GM06990 (cell line): ENCODE measurements at regions not wholly inside any gene's neighbourhood (a gene's known extent, or its start where the extent isn't known, plus 50 kb on each side); places are given as distances from the start of the nearest gene placed in this dataset.

Experiments
- DNase-seq: peaks from one replicate; pipeline ENCODE4 v3.0.0-alpha.2; 2011; ENCODE audit not compliant: insufficient read length; ENCODE audit errors: extremely low read depth
- H3K27me3 ChIP-seq: replicated peaks from 2 replicates; pipeline ENCODE4 v1.6.0; 2011; ENCODE audit warnings: low read length; ENCODE audit not compliant: control insufficient read depth, insufficient read depth
- H3K36me3 ChIP-seq: 2 replicates; pipeline ENCODE4 v1.5.1; 2011; ENCODE audit warnings: low read length; ENCODE audit not compliant: control insufficient read depth, insufficient read depth
- H3K4me3 ChIP-seq: replicated peaks from 2 replicates; pipeline ENCODE4 v1.5.1; 2011; ENCODE audit warnings: low read depth, mild to moderate bottlenecking, control low read depth, low read length
- TF ChIP-seq, protein P1 (sequence below): IDR thresholded peaks from 2 replicates; pipeline ENCODE4 v1.5.1; 2011; ENCODE audit warnings: low read length, control low read depth, mild to moderate bottlenecking, inconsistent platforms; ENCODE audit not compliant: insufficient read depth, poor library complexity, severe bottlenecking

DNA sequence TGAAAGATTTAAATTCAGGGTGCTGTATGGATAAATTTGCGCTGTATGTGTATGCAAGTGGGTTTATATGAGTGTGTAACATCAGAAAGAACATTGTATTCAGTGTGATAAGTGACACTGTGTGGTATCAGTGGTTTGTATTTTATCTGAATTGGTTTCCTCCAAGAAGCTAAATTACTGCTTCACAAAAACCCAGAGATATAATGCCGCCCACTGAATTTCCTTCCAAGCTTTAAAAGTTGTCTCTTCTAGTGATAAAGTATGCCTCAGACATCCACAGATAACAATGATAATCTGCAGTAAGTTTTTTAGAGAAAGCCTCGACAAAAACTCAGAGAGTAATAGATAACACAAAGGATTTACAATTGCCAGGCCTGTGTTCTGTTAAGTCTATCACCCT lies 710.6 kb upstream of the HS3ST1 start:
- no peak for DNase-seq
- no peaks in the 10 kb centered on the region for H3K27me3 ChIP-seq
- H3K36me3 ChIP-seq = no peaks in the 10 kb centered on the region
- TF ChIP-seq, protein P1, sequence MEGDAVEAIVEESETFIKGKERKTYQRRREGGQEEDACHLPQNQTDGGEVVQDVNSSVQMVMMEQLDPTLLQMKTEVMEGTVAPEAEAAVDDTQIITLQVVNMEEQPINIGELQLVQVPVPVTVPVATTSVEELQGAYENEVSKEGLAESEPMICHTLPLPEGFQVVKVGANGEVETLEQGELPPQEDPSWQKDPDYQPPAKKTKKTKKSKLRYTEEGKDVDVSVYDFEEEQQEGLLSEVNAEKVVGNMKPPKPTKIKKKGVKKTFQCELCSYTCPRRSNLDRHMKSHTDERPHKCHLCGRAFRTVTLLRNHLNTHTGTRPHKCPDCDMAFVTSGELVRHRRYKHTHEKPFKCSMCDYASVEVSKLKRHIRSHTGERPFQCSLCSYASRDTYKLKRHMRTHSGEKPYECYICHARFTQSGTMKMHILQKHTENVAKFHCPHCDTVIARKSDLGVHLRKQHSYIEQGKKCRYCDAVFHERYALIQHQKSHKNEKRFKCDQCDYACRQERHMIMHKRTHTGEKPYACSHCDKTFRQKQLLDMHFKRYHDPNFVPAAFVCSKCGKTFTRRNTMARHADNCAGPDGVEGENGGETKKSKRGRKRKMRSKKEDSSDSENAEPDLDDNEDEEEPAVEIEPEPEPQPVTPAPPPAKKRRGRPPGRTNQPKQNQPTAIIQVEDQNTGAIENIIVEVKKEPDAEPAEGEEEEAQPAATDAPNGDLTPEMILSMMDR = no peak
- H3K4me3 ChIP-seq = no peak overlapping the region

DNA sequence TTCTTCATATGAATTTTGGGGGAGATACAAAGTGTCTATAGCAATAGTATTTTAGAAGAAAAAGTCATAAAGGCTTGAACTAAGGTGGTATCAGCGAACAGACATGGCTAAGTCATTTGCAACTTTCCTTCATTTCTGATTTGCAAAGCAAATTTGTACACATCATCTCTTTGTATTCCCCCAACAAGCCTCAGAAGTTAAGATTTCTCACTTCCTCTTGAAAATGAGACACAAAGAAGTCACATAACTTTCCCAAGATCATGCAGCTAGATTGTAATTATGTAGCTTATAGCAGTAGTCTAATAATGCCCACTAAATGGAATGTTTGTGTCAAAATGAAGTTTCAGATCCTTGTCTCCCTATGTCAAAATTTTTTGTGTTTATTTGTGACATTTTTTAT lies 709.8 kb upstream of the HS3ST1 start:
- H3K27me3 ChIP-seq = no peaks in the 10 kb centered on the region
- DNase-seq = no peak
- no peak overlapping the region for H3K4me3 ChIP-seq
- H3K36me3 ChIP-seq = no peaks in the 10 kb centered on the region
- TF ChIP-seq, protein P1 = no peak

DNA sequence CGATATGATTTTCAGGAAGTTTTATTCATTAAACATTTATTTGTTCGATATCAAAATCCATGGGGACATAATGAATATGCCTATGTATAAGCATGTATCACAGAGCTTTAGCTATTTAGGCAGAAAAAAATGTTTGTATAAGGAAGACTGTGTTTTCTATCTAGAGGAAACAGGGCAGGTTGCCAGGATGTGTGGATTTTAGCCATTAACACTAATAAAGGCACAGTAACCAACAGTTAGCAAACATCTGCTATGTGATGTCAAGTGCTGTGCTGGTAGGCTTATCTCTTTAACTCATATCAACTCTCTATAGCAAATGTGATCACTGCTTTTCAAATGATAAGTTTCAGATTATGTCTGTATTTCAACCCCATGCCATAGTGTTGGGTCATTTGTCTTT lies 708.9 kb upstream of the HS3ST1 start:
- Histone ChIP-seq H3K27me3 (no peaks in the 10 kb centered on the region), H3K36me3 (no peaks in the 10 kb centered on the region), H3K4me3 (no peak overlapping the region)
- TF ChIP-seq, protein P1 = no peak
- DNase-seq = no peak

DNA sequence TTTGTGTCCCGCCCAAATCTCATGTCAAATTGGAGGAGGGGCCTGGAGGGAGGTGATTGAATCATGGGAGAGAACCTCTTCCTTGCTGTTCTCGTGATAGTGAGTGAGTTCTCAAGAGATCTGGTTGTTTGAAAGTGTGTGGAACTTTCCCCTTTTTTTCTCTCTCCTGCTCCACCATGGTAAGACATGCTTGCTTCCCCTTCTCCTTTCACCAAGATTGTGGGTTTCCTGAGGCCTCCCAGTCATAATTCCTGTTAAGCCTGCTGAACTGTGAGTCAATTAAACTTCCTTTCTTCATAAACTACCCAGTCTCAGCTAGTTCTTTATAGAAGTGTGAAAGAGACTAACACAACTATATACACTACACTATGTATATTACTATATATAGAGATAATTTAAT lies 697.8 kb upstream of the HS3ST1 start:
- Histone ChIP-seq H3K4me3 (no peak overlapping the region), H3K27me3 (no peaks in the 10 kb centered on the region), H3K36me3 (no peaks in the 10 kb centered on the region)
- TF ChIP-seq, protein P1 = no peak
- no peak for DNase-seq

DNA sequence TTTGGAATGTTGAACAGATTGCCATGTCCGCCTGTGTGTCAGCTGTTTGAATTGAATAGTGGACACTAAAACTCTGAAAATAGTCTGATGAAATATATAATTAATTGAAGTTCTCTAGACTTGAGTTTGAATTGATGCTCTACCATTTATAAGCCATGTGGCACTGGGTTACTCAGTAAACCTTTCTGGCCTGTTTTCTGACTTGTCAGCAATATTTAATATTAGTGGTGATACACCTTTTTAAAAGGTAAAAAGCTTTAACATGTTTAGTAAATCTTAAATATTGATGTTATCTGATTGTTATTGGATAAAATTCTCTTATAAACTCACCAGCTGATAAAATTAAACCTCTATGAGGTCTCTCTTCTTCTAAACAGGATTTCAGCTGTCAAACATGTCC lies 695.4 kb upstream of the HS3ST1 start:
- H3K4me3 ChIP-seq = no peak overlapping the region
- TF ChIP-seq, protein P1 = no peak
- H3K36me3 ChIP-seq = no peaks in the 10 kb centered on the region
- DNase-seq = no peak
- H3K27me3 ChIP-seq = no peaks in the 10 kb centered on the region

DNA sequence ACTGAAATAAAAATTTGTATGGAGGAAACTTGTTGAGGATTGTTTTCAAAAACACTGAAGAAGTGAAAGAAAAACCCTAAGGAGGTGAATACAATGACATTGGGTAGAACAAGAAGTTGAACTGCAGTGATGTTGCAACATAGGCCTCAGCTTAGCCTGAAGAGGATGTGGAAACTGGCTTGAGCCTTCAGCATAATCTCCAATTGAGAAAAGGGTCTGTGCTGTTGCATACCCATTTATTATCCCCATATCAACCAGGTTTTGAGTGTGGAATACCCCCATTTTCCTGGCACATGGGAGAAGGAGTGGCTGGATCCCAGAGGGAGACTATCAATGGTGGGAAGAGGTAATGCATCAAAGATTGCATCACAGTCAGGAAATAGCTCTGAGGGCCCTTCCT lies 695.0 kb upstream of the HS3ST1 start:
- no peaks in the 10 kb centered on the region for H3K27me3 ChIP-seq
- no peaks in the 10 kb centered on the region for H3K36me3 ChIP-seq
- TF ChIP-seq, protein P1 = no peak
- DNase-seq = no peak
- H3K4me3 ChIP-seq = no peak overlapping the region
